ENCODE measurements at regions not wholly inside any gene's neighbourhood (a gene's known extent, or its start where the extent isn't known, plus 50 kb on each side); places are given as distances from the start of the nearest gene placed in this dataset.

DNA sequence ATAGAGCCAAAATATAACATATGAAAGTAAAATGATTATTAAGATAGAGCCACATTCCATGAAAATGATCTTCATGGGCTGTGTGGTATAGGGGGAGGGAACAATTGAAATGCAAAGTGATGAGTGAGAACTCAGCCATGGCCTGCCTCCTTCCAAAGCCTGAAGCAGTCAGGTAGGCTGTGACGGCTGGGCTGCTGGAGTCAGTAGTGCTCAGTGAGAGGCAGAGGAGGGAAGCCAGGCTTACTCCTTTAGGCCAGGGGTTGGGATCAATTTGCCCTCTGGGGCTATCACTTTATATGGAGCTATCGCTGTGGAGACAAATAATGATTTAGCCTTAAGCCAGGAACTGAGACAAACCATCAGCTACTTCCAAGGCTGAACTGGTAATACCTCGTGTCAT, 654.9 kb downstream of the FGF9 start:
- no peak for DNase-seq (ENCODE audit: low read depth)
- H3K4me3 ChIP-seq (replicated peaks; ENCODE audit: low read depth, low read length): no peak overlapping the region
- TF ChIP-seq, protein P1, sequence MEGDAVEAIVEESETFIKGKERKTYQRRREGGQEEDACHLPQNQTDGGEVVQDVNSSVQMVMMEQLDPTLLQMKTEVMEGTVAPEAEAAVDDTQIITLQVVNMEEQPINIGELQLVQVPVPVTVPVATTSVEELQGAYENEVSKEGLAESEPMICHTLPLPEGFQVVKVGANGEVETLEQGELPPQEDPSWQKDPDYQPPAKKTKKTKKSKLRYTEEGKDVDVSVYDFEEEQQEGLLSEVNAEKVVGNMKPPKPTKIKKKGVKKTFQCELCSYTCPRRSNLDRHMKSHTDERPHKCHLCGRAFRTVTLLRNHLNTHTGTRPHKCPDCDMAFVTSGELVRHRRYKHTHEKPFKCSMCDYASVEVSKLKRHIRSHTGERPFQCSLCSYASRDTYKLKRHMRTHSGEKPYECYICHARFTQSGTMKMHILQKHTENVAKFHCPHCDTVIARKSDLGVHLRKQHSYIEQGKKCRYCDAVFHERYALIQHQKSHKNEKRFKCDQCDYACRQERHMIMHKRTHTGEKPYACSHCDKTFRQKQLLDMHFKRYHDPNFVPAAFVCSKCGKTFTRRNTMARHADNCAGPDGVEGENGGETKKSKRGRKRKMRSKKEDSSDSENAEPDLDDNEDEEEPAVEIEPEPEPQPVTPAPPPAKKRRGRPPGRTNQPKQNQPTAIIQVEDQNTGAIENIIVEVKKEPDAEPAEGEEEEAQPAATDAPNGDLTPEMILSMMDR (IDR thresholded peaks at IDR 0.05; ENCODE audit: low read length, missing control alignments): no peak

DNA sequence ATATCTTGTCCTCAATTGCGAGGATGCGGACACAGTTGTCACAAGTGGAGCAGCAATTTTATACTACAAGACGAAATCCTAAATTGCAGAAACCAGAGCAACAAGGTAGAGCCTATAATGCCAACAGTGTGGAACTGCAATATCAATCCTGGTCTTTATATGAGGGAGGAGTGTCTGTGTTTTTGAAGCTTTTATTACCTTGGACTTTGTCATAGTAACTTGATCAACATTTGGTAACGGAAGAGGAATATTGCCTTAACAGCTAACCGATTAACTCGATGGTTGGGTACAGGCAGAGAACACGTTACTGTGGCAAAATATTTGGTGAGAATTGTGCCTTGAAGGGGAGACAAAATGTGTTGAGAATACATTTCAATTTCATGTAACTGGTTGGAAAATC, 661.5 kb downstream of the FGF9 start:
- TF ChIP-seq, protein P1 (IDR thresholded peaks at IDR 0.05; ENCODE audit: low read length, missing control alignments): no peak
- no peak for DNase-seq (ENCODE audit: low read depth)
- no peak overlapping the region for H3K4me3 ChIP-seq (replicated peaks; ENCODE audit: low read depth, low read length)

DNA sequence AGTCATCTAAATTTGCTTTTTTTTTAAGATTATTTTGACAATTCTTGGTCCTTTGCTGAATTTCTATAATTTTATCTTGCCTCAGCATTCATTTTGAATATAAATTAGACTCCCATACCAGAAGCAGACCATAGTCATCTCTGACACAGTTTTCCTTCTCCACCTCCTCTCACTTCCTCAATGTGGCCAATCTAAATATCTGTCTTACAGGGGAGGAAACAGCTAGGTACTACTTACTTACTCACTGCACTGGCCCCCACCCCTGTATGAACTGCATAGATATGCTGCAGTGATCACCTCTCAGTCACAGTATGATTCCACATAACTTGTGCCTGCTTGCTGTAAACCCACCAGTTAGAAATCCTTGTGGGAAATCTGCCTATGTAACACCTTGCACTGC, 665.6 kb downstream of the FGF9 start:
- no peak overlapping the region for H3K4me3 ChIP-seq (replicated peaks; ENCODE audit: low read depth, low read length)
- TF ChIP-seq, protein P1 (IDR thresholded peaks at IDR 0.05; ENCODE audit: low read length, missing control alignments): no peak
- DNase-seq (ENCODE audit: low read depth): no peak

DNA sequence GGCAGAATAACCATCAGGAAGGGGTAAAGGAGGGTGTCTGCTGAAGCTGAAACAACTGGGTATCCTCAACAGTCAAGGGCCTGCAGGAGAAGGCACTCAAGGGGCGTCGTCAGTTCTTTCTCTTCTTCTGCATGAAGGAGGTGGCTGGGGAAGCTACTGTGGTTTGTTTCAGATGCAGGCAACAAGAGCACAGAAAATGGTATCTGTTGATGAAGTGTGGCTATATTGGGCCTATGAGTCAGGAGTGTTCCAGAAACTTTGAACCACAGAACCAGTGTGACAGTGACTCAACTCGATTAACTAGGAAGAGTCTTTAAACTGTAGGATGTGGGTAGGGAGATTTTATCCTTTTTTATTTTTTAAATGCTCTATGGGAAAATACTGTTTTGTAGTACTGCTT, 686.3 kb downstream of the FGF9 start:
- DNase-seq (ENCODE audit: low read depth): no peak
- TF ChIP-seq, protein P1 (IDR thresholded peaks at IDR 0.05; ENCODE audit: low read length, missing control alignments): no peak
- H3K4me3 ChIP-seq (replicated peaks; ENCODE audit: low read depth, low read length): no peak overlapping the region

DNA sequence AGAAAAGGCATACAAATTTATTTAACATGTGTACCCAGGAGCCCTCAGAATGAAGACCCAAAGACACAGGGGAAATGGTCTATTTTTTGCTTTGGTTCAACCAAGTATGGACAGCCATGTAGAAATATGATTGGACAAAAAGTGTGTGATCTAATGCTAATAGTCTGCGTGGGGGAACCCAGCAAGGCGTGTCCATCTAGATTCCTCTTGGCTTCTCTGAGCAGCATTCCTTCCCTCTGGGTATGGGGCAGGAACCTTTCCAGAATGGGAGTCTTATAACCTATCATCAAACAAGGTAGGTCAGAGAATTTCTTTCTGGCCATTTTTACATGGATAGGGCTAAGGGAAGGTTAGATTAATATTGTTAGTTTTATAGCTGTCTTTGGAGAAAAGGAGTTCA, 698.2 kb downstream of the FGF9 start:
- DNase-seq (ENCODE audit: low read depth): no peak
- H3K4me3 ChIP-seq (replicated peaks; ENCODE audit: low read depth, low read length): no peak overlapping the region
- TF ChIP-seq, protein P1 (IDR thresholded peaks at IDR 0.05; ENCODE audit: low read length, missing control alignments): no peak

DNA sequence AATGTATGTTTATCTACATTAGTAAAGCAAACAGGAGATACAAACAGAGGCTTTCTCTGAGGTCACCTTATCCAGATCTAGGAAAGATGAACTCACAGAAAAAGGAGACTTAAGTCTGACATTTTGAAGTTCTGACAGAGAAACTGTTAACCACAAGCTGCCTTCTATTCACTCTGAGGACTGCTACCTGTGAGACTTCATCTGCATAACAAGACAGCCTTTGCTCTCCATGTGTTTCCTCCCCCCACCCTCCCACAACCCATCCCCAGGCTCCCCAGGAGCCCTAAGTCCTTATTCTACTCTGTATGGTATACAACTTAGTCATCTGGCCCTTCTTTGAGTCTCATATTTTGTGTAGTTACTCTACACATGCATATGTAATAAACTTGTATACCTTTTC, 699.0 kb downstream of the FGF9 start:
- DNase-seq (ENCODE audit: low read depth): no peak
- no peak overlapping the region for H3K4me3 ChIP-seq (replicated peaks; ENCODE audit: low read depth, low read length)
- TF ChIP-seq, protein P1 (IDR thresholded peaks at IDR 0.05; ENCODE audit: low read length, missing control alignments): no peak

DNA sequence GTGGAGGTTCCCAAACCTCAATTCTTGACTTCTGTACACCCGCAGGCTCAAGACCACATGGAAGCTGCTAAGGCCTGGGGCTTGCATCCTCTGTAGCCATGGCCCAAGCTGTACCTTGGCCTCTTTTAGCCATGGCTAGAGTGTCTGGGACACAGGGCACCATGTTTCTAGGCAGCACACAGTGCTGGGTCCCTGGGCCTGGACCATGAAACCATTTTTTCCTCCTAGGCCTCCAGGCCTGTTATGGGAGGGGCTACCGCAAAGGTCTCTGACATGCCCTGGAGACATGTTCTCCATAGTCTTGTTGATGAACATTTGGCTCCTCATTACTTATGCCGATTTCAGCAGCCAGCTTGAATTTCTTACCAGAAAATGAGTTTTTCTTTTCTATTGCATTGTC, 701.4 kb downstream of the FGF9 start:
- no peak overlapping the region for H3K4me3 ChIP-seq (replicated peaks; ENCODE audit: low read depth, low read length)
- TF ChIP-seq, protein P1 (IDR thresholded peaks at IDR 0.05; ENCODE audit: low read length, missing control alignments): no peak
- no peak for DNase-seq (ENCODE audit: low read depth)
